ENCODE measurements at regions not wholly inside any gene's neighbourhood (a gene's known extent, or its start where the extent isn't known, plus 50 kb on each side); places are given as distances from the start of the nearest gene placed in this dataset.

GRCh38 chr16:82404586-82405315, 222.0 kb upstream of the CDH13 start:
- DNase-seq = no peak

DNA sequence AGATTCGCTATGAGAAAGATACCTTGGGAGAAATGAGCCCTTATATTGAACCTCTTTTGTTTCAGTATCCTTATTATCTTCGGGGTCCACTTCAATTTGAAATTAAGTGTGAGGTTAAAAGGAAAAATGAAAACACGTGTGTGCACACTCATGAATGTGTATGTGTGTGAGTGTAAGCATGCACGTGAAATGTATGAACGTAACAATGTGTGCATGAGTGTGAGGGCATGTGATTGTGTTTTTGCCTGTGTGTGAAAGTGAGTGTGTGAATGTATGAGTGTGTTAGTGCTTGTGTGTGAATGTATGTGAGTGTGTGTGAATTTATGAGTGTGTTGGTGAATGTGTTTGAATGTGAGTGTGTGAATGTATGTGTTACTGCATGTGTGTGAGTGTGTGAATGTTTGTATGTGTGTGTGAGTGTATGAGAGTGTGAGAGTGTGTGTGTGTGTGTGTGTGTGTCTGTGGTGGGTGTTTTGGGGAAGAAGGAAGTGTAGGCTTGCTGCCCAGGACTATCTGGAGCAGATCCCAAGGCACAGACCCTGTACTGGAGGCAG, 224.0 kb upstream of the CDH13 start:
- DNase-seq = no peak

GRCh38 chr16:82400046-82400445, 226.7 kb upstream of the CDH13 start:
- DNase-seq = no peak

- DNase-seq = no peak
Observed at GRCh38 chr16:82396509-82396908, 226.5 kb upstream of the MPHOSPH6 start.

DNA sequence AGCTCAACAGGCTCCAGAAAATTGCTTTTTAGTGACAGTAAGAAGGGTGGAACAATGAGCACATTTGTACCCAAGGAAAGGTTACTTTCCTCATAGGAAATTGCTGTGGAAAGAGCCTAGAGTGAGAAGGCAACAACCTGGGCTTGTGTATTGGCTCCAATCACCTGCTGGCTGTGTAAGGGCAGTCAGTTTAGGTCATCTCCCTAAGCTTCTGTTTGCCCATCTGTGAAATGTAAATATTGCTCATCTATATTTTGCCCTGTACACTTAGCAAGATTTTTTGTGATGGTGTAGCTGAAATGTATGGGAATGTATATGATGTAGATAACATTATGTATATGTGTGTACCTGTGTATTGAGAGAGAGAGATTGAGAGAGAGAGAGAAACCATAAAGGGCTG, 225.2 kb upstream of the MPHOSPH6 start:
- no peak for DNase-seq

GRCh38 chr16:82391690-82392089, 221.7 kb upstream of the MPHOSPH6 start:
- DNase-seq = no peak

DNA sequence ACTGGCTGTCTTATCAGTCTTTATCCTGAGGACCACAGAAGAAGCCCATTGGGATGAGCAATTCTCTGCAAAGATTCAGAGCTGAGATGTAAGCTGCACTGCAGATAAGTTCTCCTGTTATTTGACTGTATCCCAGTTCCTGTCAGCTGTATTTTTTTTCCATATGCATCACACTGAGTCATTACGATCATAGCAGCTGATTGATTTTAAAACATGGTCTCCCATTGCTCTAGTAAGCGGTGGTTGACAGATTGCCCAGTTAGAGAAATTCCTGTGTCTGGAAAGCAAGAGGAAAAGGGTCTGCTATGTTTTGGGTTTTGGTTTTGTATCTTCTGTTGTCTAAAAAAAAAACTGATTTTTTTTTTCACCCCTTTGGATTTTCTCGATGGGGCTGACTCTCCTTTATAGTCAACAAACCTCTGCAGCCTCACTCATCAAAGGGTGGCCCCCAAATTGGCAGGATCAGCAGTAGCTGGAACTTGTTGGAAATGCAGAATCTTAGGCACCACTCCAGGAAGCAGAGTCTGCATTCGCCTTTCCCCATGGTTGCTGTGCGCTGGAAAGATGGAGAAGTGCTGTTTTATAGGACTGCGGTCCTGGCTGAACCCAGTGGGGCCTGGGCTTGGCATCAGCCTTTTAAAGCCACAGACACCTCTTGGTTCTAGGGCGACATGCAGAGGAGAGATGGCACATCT, 220.1 kb upstream of the MPHOSPH6 start:
- no peak for DNase-seq

DNA sequence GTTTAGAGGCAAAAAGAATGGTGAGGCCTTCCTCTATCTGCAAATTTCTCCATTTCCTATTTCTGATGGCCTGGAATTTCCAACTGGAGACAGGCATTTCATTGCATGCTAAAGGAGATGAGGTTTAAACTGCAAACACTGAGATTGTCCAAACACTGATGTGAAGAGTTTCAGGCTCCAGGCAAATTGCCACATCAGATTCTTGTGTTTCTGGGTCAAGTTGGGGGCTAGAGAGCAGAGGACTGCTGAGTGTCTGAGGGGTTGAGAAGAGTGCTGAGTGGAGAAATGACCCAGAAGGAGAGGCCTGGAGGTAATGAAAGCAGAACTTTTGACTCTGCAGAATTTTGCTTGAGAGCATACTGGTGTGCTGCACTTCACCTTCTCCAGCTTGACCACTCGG, 216.7 kb upstream of the MPHOSPH6 start:
- no peak for DNase-seq

GRCh38 chr16:82384949-82385348, 214.9 kb upstream of the MPHOSPH6 start:
- DNase-seq = no peak

DNA sequence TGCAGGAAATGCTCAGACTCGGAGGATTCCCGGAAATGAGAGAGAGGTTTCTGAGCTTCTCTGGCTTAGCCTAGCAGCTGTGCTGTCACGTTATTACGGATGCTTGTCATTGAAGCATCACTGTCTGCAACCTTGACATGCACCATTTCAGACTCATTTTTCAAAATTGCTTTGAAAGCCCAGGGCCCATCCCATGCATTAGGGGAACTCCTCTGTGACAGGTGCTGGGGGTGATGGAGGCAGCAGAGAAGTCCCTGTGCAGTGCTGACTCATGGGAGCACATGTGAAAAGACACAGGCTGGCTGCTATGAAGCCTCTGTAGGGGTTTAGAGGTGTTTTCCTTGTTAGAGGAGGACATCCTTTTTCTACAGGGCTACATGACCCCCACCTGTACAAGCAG, 214.0 kb upstream of the MPHOSPH6 start:
- no peak for DNase-seq

- no peak for DNase-seq
Observed at GRCh38 chr16:82382521-82382920, 212.5 kb upstream of the MPHOSPH6 start.

DNA sequence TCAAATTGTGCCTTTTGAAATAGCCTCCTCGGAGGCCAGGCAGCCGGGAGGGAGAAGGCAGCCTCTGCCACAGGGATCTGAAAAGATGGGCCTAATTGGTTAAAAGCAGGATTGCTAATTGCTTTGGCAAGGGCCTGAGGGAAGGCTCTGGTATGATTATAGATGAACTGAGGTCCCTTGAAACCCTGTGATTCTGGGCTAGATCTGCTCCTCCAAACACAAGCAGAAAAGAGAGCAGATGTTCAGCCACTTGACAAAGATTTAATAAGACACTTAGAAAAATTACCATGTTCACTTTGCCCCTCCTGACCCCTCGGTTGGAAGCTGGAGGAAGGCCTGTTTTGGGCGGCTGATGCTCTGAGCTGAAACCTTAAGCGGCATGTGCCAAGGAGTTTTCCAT, 209.5 kb upstream of the MPHOSPH6 start:
- no peak for DNase-seq

GRCh38 chr16:82373976-82374375, 204.0 kb upstream of the MPHOSPH6 start:
- no peak for DNase-seq

DNA sequence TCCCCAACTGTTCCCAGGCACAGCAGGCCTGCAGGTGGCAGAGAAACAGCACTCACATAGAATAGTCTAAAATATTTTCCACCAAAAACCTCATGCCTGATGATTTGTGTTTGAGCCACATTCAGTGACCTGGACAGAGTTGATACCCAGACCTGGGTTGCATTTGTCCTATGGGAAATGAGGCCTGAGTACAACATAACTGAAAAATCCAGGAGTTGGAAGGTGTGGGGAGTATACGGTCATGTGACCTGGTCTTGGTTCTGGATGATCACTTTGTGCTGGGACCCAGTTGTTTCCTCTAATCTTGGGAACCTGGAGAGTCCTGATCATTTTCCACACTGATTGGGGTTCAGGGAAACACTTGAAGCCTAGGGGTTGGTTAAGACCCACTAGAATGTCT, 200.3 kb upstream of the MPHOSPH6 start:
- no peak for DNase-seq

GRCh38 chr16:82368041-82368440, 198.0 kb upstream of the MPHOSPH6 start:
- DNase-seq = no peak

DNA sequence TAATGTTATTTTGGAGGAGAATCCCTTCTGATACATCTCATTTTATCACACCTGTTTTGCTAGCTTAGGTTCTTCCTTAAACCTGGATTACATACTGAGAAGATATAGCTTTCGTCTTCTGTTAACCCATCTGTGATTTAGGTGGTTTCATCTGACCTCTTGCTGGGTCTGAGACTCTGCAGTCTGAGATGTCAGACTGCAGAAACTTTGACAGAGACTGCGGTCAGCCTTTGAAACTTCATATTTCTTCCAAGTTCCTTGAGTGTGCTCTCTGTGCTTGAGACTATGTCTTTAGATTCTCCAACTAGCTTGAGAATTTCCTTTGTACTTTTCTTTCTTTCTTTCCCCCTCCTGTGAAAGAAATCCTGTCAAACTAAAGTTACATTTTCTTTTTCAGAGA, 196.4 kb upstream of the MPHOSPH6 start:
- DNase-seq = no peak

GRCh38 chr16:82364690-82365089, 194.7 kb upstream of the MPHOSPH6 start:
- no peak for DNase-seq

DNA sequence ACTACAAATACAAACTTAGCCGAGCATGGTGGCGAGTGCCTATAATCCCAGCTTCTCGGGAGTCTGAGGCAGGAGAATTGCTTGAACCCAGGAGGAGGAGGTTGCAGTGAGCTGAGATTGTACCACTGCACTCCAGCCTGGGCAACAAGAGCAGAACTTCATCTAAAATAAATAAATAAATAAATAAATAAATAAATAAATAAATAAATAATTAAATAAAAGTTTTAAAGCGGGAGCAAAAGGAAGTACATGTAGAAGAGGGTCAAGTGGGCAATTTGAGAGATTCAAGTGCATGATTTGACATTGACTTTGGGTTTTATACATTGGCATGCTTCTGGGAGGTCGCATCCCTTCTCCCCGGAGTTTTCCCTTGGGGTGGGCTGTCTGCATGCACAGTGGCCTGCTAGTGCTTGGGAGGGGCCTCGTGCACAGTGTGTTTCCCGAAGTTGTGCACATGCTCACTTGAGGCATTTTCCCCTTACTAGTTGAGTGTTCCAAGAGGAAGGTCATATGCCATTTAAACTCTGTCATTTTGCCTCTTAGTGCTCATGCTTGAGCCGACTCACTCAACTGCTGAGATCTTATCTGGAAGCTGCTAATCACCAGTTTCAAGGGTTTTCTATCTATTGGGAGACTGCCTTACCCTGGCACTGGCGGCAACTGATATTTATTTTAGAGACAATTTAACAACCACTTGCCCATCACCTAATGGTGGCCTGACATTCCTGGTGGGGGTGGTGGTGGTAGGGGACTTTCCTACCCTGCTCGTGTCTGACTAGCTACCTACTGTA, 193.2 kb upstream of the MPHOSPH6 start:
- no peak for DNase-seq

- no peak for DNase-seq
Observed at GRCh38 chr16:82361885-82362284, 191.9 kb upstream of the MPHOSPH6 start.

GRCh38 chr16:82360024-82360783, 190.2 kb upstream of the MPHOSPH6 start:
- DNase-seq = no peak

- no peak for DNase-seq
Observed at GRCh38 chr16:82358606-82359221, 188.7 kb upstream of the MPHOSPH6 start.

DNA sequence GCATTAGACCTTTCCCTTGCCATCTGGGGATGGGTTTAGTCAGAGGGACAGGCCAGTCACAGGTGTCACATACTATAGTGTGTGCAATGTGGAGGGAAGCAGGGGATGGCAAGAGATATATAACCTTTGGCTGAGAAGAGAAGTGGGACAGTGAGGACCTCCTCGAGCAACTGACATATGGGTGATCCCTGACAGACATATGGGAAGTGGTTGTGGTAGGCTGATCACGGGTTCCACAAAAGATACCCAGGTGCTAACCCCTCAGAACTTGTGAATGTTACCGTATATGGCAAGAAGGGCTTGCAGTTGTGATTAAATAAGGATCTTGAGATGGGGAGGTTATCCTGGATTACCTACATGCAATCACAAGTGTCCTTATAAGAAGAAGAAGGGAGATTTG, 188.1 kb upstream of the MPHOSPH6 start:
- no peak for DNase-seq
